Activated CD4-positive, alpha-beta T cell treated with anti-CD3 and anti-CD28 coated beads, Interleukin-2, Interleukin-4, amounts not matched to agents 100 ng/mL and 50 ng/mL, durations not matched to agents 16 hours and 8 hours (primary cell): ENCODE measurements at regions not wholly inside any gene's neighbourhood (a gene's known extent, or its start where the extent isn't known, plus 50 kb on each side); places are given as distances from the start of the nearest gene placed in this dataset.
"Not testable (repeated sequence)": the region's sequence is repeated elsewhere in the genome, so short reads cannot be mapped to it uniquely, and the experiment has no call there.

Source experiments
- DNase-seq: peaks from one replicate; pipeline ENCODE4 v3.0.0-alpha.2; 2020; ENCODE audit warnings: low spot score

GRCh38 chr5:85549229-85549628, 1068.5 kb upstream of the COX7C start:
- no peak for DNase-seq

- DNase-seq, result no peak
These were observed 1067.7 kb upstream of the COX7C start for GRCh38 chr5:85549836-85550599.

- no peak for DNase-seq
These were observed 1061.3 kb upstream of the COX7C start for GRCh38 chr5:85556464-85556863.

- DNase-seq, result no peak
These were observed 1041.1 kb upstream of the COX7C start for GRCh38 chr5:85576666-85577065.

- not testable (repeated sequence) for DNase-seq
These were observed 1029.9 kb upstream of the COX7C start for GRCh38 chr5:85587806-85588205.

GRCh38 chr5:85588268-85588667, 1029.5 kb upstream of the COX7C start:
- not testable (repeated sequence) for DNase-seq

- DNase-seq, result no peak
These were observed 1027.0 kb upstream of the COX7C start for GRCh38 chr5:85590764-85591163.

GRCh38 chr5:85591311-85591710, 1026.4 kb upstream of the COX7C start:
- no peak for DNase-seq

- no peak for DNase-seq
These were observed 1014.9 kb upstream of the COX7C start for GRCh38 chr5:85602843-85603242.

- DNase-seq, result no peak
These were observed 1013.4 kb upstream of the COX7C start for GRCh38 chr5:85604378-85604777.

GRCh38 chr5:85604786-85605185, 1013.0 kb upstream of the COX7C start:
- no peak for DNase-seq

- no peak for DNase-seq
These were observed 1012.4 kb upstream of the COX7C start for GRCh38 chr5:85605381-85605780.

- DNase-seq, result no peak
These were observed 1003.3 kb upstream of the COX7C start for GRCh38 chr5:85614489-85614888.

GRCh38 chr5:85621668-85622067, 996.1 kb upstream of the COX7C start:
- no peak for DNase-seq

GRCh38 chr5:85628153-85628552, 989.6 kb upstream of the COX7C start:
- DNase-seq, result no peak

- DNase-seq, result not testable (repeated sequence)
These were observed 979.1 kb upstream of the COX7C start for GRCh38 chr5:85638495-85639125.

- DNase-seq, result no peak
These were observed 971.7 kb upstream of the COX7C start for GRCh38 chr5:85646036-85646435.

- no peak for DNase-seq
These were observed 971.1 kb upstream of the COX7C start for GRCh38 chr5:85646641-85647040.

- DNase-seq, result no peak
These were observed 970.2 kb upstream of the COX7C start for GRCh38 chr5:85647349-85648127.

- no peak for DNase-seq
These were observed 969.2 kb upstream of the COX7C start for GRCh38 chr5:85648495-85648894.

- no peak for DNase-seq
These were observed 966.0 kb upstream of the COX7C start for GRCh38 chr5:85651731-85652130.

- DNase-seq, result not testable (repeated sequence)
These were observed 963.6 kb upstream of the COX7C start for GRCh38 chr5:85654144-85654543.

GRCh38 chr5:85656050-85656449, 961.7 kb upstream of the COX7C start:
- DNase-seq, result no peak
